ENCODE measurements at regions not wholly inside any gene's neighbourhood (a gene's known extent, or its start where the extent isn't known, plus 50 kb on each side); places are given as distances from the start of the nearest gene placed in this dataset.
"Not testable (repeated sequence)": the region's sequence is repeated elsewhere in the genome, so short reads cannot be mapped to it uniquely, and the experiment has no call there.

DNA sequence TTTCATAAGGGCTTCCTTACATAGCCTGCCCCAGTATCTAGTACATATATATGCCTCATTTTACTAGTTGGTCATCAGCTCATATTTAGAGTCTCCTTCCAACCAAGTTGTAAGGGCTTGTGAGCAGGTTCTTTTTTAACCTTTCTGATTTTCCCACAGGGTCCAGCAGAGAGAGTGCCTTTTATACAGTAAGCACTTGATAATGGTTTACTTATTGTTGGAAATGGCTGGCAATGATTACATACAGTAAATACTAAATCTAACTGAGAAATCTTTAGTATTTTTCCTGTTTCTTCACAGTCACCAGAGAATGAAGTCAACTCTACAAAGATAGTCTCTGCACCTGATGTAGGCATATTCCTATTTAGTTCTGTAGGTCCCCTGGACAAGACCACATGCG is 135.1 kb upstream of the B3GAT2 start:
- Histone ChIP-seq H3K4ac (ENCODE audit: low read depth, low read length) (no peak overlapping the region), H4K5ac (ENCODE audit: low read length) (no peak overlapping the region), H3K79me1 (ENCODE audit: low read length) (no peaks in the 10 kb centered on the region), H3K79me2 (ENCODE audit: control insufficient read depth, insufficient read depth, low read length) (no peaks in the 10 kb centered on the region), H3K23ac (ENCODE audit: low read length) (no peak overlapping the region), H2BK5ac (ENCODE audit: low read length) (no peak overlapping the region), H3K4me1 (ENCODE audit: control insufficient read depth, low read depth, low read length) (no peaks in the 10 kb centered on the region), H2BK120ac (ENCODE audit: low read depth, low read length) (no peak overlapping the region), H3K18ac (ENCODE audit: low read length) (no peak overlapping the region), H3K27me3 (ENCODE audit: insufficient read depth, low read length, poor library complexity) (no peaks in the 10 kb centered on the region), H4K8ac (ENCODE audit: low read depth, low read length) (no peak overlapping the region), H2AK5ac (ENCODE audit: low read length) (no peak overlapping the region), H3K27ac (ENCODE audit: low read depth, low read length) (no peak overlapping the region), H3K9ac (ENCODE audit: low read length) (no peak overlapping the region), H3K4me2 (ENCODE audit: low read length) (no peak overlapping the region), H3K4me3 (ENCODE audit: low read length) (no peak overlapping the region), H3K56ac (ENCODE audit: low read length) (no peak overlapping the region), H3K36me3 (ENCODE audit: control insufficient read depth, insufficient read depth, low read length) (no peaks in the 10 kb centered on the region), H2BK15ac (replicated peaks; ENCODE audit: low read depth) (no peak overlapping the region)
- no peak for DNase-seq
- no CpG with 5 or more reads among the region's 1 CpG for WGBS (ENCODE audit: extremely low coverage, insufficient coverage, low lambda C conversion rate)

DNA sequence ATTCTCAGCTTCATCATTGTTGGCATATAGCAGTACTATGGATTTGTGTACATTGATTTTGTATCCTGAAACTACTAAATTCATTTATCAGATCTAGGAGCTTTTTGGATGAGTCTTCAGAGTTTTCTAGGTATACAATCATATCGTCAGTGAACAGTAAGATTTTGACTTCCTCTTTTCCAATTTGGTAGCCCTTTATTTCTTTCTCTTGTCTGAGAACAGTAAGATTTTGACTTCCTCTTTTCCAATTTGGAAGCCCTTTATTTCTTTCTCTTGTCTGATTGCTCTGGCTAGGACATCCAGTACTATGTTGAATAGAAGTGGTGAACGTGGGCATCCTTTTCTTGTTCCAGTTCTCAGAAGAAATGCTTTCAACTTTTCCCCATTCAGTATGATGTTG is 140.4 kb upstream of the B3GAT2 start:
- not testable (repeated sequence) for H3K4me1 ChIP-seq (ENCODE audit: control insufficient read depth, low read depth, low read length); H3K27me3 ChIP-seq (ENCODE audit: insufficient read depth, low read length, poor library complexity); H2BK5ac ChIP-seq (ENCODE audit: low read length); H3K23ac ChIP-seq (ENCODE audit: low read length); H2BK120ac ChIP-seq (ENCODE audit: low read depth, low read length); H3K18ac ChIP-seq (ENCODE audit: low read length); H2BK15ac ChIP-seq (replicated peaks; ENCODE audit: low read depth); H2AK5ac ChIP-seq (ENCODE audit: low read length); H4K8ac ChIP-seq (ENCODE audit: low read depth, low read length); H3K56ac ChIP-seq (ENCODE audit: low read length); H3K4me2 ChIP-seq (ENCODE audit: low read length); H3K36me3 ChIP-seq (ENCODE audit: control insufficient read depth, insufficient read depth, low read length); H3K4ac ChIP-seq (ENCODE audit: low read depth, low read length); H3K4me3 ChIP-seq (ENCODE audit: low read length); H3K27ac ChIP-seq (ENCODE audit: low read depth, low read length); H4K5ac ChIP-seq (ENCODE audit: low read length); H3K9ac ChIP-seq (ENCODE audit: low read length); H3K79me1 ChIP-seq (ENCODE audit: low read length); DNase-seq; H3K79me2 ChIP-seq (ENCODE audit: control insufficient read depth, insufficient read depth, low read length)
- WGBS (ENCODE audit: extremely low coverage, insufficient coverage, low lambda C conversion rate), result no CpG with 5 or more reads among the region's 2 CpGs

DNA sequence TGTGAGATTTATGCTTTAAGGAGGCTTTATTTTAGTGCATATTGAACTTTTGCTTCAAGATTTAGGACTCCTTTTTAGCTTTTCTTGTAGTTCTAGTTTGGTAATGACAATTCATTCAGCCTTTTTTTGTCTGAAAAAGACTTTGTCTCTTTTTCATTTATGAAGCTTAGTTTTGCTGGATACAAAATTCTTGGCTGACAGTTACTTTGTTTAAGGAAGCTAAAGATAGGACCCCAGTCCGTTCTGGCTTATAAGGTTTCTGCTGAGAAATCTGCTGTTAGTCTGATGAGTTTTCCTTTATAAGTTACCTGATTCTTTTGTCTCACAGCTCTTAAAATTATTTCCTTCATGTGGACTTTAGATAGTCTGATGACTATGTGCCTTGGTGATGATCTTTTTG is 142.8 kb upstream of the B3GAT2 start:
- H3K36me3 ChIP-seq (ENCODE audit: control insufficient read depth, insufficient read depth, low read length), result no peaks in the 10 kb centered on the region
- H3K4me2 ChIP-seq (ENCODE audit: low read length), result no peak overlapping the region
- no peak overlapping the region for H3K4ac ChIP-seq (ENCODE audit: low read depth, low read length)
- H4K5ac ChIP-seq (ENCODE audit: low read length), result no peak overlapping the region
- H3K27me3 ChIP-seq (ENCODE audit: insufficient read depth, low read length, poor library complexity), result no peaks in the 10 kb centered on the region
- H3K4me1 ChIP-seq (ENCODE audit: control insufficient read depth, low read depth, low read length), result no peaks in the 10 kb centered on the region
- H4K8ac ChIP-seq (ENCODE audit: low read depth, low read length), result no peak overlapping the region
- no peak overlapping the region for H3K23ac ChIP-seq (ENCODE audit: low read length)
- H3K4me3 ChIP-seq (ENCODE audit: low read length), result no peak overlapping the region
- no peak overlapping the region for H2BK15ac ChIP-seq (replicated peaks; ENCODE audit: low read depth)
- H3K18ac ChIP-seq (ENCODE audit: low read length), result no peak overlapping the region
- H3K27ac ChIP-seq (ENCODE audit: low read depth, low read length), result no peak overlapping the region
- no peak overlapping the region for H2AK5ac ChIP-seq (ENCODE audit: low read length)
- no peak overlapping the region for H3K9ac ChIP-seq (ENCODE audit: low read length)
- H3K79me1 ChIP-seq (ENCODE audit: low read length), result no peaks in the 10 kb centered on the region
- no peak overlapping the region for H2BK120ac ChIP-seq (ENCODE audit: low read depth, low read length)
- no peak overlapping the region for H3K56ac ChIP-seq (ENCODE audit: low read length)
- H3K79me2 ChIP-seq (ENCODE audit: control insufficient read depth, insufficient read depth, low read length), result no peaks in the 10 kb centered on the region
- WGBS (ENCODE audit: extremely low coverage, insufficient coverage, low lambda C conversion rate), result no CpG with 5 or more reads among the region's 1 CpG
- DNase-seq, result no peak
- H2BK5ac ChIP-seq (ENCODE audit: low read length), result no peak overlapping the region

DNA sequence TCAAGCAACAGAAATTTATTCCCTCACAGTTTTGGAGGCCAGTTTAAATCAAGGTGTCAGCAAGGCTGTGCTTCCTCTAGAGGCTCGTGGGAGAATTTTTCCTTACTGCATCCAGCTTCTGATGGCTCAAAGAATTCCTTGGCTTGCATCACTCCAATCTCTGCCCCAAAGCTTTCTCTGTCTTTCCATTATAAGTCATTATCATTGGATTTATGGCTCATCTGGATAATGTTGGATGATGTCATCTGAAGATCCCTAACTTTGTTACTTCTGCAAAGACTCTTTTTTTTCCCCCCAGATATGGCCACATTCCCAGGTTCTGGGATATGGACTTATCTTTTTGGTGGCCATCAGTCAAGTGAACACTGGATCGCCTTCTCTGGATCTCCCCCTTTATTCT is 146.3 kb upstream of the B3GAT2 start:
- Histone ChIP-seq H3K4me2 (ENCODE audit: low read length) (no peak overlapping the region), H3K4me3 (ENCODE audit: low read length) (no peak overlapping the region), H2BK5ac (ENCODE audit: low read length) (no peak overlapping the region), H3K79me2 (ENCODE audit: control insufficient read depth, insufficient read depth, low read length) (no peaks in the 10 kb centered on the region), H3K56ac (ENCODE audit: low read length) (no peak overlapping the region), H3K27ac (ENCODE audit: low read depth, low read length) (no peak overlapping the region), H3K4ac (ENCODE audit: low read depth, low read length) (no peak overlapping the region), H3K36me3 (ENCODE audit: control insufficient read depth, insufficient read depth, low read length) (no peaks in the 10 kb centered on the region), H2AK5ac (ENCODE audit: low read length) (no peak overlapping the region), H3K23ac (ENCODE audit: low read length) (no peak overlapping the region), H3K4me1 (ENCODE audit: control insufficient read depth, low read depth, low read length) (no peaks in the 10 kb centered on the region), H3K9ac (ENCODE audit: low read length) (no peak overlapping the region), H2BK120ac (ENCODE audit: low read depth, low read length) (no peak overlapping the region), H2BK15ac (replicated peaks; ENCODE audit: low read depth) (no peak overlapping the region), H3K27me3 (ENCODE audit: insufficient read depth, low read length, poor library complexity) (no peaks in the 10 kb centered on the region), H3K18ac (ENCODE audit: low read length) (no peak overlapping the region), H4K5ac (ENCODE audit: low read length) (no peak overlapping the region), H3K79me1 (ENCODE audit: low read length) (no peaks in the 10 kb centered on the region), H4K8ac (ENCODE audit: low read depth, low read length) (no peak overlapping the region)
- no peak for DNase-seq
- no CpG with 5 or more reads among the region's 2 CpGs for WGBS (ENCODE audit: extremely low coverage, insufficient coverage, low lambda C conversion rate)

DNA sequence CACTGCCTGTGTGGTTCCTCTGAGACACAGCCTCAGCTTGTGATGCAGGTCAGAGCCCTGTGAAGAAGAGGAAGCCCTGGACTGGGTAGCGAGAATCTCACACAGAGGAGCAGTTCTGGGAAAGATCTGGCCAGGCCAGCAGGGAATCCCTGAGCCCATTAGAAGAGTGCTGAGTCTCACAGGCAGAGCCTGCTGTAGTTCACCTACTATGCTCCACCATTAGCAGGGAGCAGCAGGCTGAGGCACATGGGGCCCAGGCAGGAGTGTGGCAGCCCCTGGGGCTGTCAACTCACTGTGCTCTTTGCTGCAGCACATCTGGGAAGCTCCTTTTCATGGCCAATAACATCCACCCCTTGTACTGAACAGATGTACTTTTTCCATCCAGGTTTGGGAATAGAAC is 146.8 kb upstream of the B3GAT2 start:
- no peak overlapping the region for H3K4me2 ChIP-seq (ENCODE audit: low read length)
- no peak overlapping the region for H3K9ac ChIP-seq (ENCODE audit: low read length)
- H3K36me3 ChIP-seq (ENCODE audit: control insufficient read depth, insufficient read depth, low read length), result no peaks in the 10 kb centered on the region
- H3K4ac ChIP-seq (ENCODE audit: low read depth, low read length), result no peak overlapping the region
- H2AK5ac ChIP-seq (ENCODE audit: low read length), result no peak overlapping the region
- no peak overlapping the region for H3K4me3 ChIP-seq (ENCODE audit: low read length)
- H2BK15ac ChIP-seq (replicated peaks; ENCODE audit: low read depth), result no peak overlapping the region
- no peak overlapping the region for H3K27ac ChIP-seq (ENCODE audit: low read depth, low read length)
- no peak overlapping the region for H4K8ac ChIP-seq (ENCODE audit: low read depth, low read length)
- H3K79me2 ChIP-seq (ENCODE audit: control insufficient read depth, insufficient read depth, low read length), result no peaks in the 10 kb centered on the region
- no CpG with 5 or more reads among the region's 1 CpG for WGBS (ENCODE audit: extremely low coverage, insufficient coverage, low lambda C conversion rate)
- no peak overlapping the region for H4K5ac ChIP-seq (ENCODE audit: low read length)
- no peak for DNase-seq
- H3K4me1 ChIP-seq (ENCODE audit: control insufficient read depth, low read depth, low read length), result no peaks in the 10 kb centered on the region
- no peaks in the 10 kb centered on the region for H3K27me3 ChIP-seq (ENCODE audit: insufficient read depth, low read length, poor library complexity)
- H3K56ac ChIP-seq (ENCODE audit: low read length), result no peak overlapping the region
- H3K23ac ChIP-seq (ENCODE audit: low read length), result no peak overlapping the region
- H2BK5ac ChIP-seq (ENCODE audit: low read length), result no peak overlapping the region
- H3K79me1 ChIP-seq (ENCODE audit: low read length), result no peaks in the 10 kb centered on the region
- no peak overlapping the region for H2BK120ac ChIP-seq (ENCODE audit: low read depth, low read length)
- H3K18ac ChIP-seq (ENCODE audit: low read length), result no peak overlapping the region

DNA sequence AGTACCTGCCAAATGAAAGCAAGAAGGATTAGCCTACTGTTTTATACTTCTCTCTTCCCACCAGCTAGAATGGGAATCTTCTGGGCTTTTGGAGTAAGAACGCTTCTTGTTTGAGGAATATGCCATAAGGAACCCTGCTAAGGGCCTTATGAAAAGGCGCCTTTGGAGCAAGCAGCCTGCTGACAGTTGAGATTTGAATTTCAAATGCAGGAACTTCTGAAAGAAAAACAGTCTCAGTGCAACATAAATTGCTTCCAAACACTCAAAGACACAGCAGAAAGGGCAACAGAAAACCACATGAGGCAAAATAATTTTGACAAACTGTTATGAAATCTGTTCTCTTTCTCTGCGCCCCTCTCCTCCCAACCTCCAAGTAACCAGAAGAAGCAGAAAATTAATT is 149.4 kb upstream of the B3GAT2 start:
- Histone ChIP-seq H3K56ac (ENCODE audit: low read length) (peak overlapping the region; percentile 46), H3K27me3 (ENCODE audit: insufficient read depth, low read length, poor library complexity) (no peaks in the 10 kb centered on the region), H3K79me2 (ENCODE audit: control insufficient read depth, insufficient read depth, low read length) (no peaks in the 10 kb centered on the region), H3K9ac (ENCODE audit: low read length) (no peak overlapping the region), H3K4me2 (ENCODE audit: low read length) (no peak overlapping the region), H3K27ac (ENCODE audit: low read depth, low read length) (no peak overlapping the region), H3K4ac (ENCODE audit: low read depth, low read length) (no peak overlapping the region), H2BK5ac (ENCODE audit: low read length) (no peak overlapping the region), H3K18ac (ENCODE audit: low read length) (no peak overlapping the region), H2BK120ac (ENCODE audit: low read depth, low read length) (no peak overlapping the region), H3K4me3 (ENCODE audit: low read length) (no peak overlapping the region), H2AK5ac (ENCODE audit: low read length) (no peak overlapping the region), H3K23ac (ENCODE audit: low read length) (no peak overlapping the region), H2BK15ac (replicated peaks; ENCODE audit: low read depth) (no peak overlapping the region), H4K8ac (ENCODE audit: low read depth, low read length) (no peak overlapping the region), H3K79me1 (ENCODE audit: low read length) (no peaks in the 10 kb centered on the region), H3K36me3 (ENCODE audit: control insufficient read depth, insufficient read depth, low read length) (no peaks in the 10 kb centered on the region), H4K5ac (ENCODE audit: low read length) (no peak overlapping the region), H3K4me1 (ENCODE audit: control insufficient read depth, low read depth, low read length) (no peaks in the 10 kb centered on the region)
- DNase-seq, result no peak
- no CpG with 5 or more reads among the region's 3 CpGs for WGBS (ENCODE audit: extremely low coverage, insufficient coverage, low lambda C conversion rate)
